Activated CD4-positive, alpha-beta T cell treated with anti-CD3 and anti-CD28 coated beads, Interleukin-2, Interleukin-4, amounts not matched to agents 100 ng/mL and 50 ng/mL, durations not matched to agents 16 hours and 8 hours (primary cell): ENCODE measurements at regions not wholly inside any gene's neighbourhood (a gene's known extent, or its start where the extent isn't known, plus 50 kb on each side); places are given as distances from the start of the nearest gene placed in this dataset.
"Not testable (repeated sequence)": the region's sequence is repeated elsewhere in the genome, so short reads cannot be mapped to it uniquely, and the experiment has no call there.

Experiments
- DNase-seq: peaks from one replicate; pipeline ENCODE4 v3.0.0-alpha.2; 2020; ENCODE audit warnings: low spot score

- DNase-seq, result no peak
Measured at GRCh38 chr1:177891809-177892208, 78.0 kb downstream of the SEC16B start.

DNA sequence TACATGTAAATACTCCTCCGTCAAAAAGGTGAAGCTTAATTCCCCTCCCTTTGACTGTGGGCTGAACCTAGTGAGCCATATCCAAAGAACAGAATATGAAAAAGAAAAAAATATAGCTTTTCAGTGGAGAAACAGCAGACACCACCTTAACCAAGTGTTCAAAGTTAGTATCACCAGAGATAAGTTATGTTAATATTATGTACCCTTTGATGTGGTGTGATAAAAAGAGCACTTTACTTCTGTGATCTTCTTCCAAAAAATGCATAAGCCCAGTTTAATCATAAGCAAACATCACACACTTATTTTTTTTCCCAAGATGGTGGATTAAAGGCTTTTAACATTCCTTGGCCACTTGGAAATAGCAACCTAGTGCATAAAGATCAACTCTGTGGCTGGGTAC, 79.4 kb downstream of the SEC16B start:
- DNase-seq, result no peak

DNA sequence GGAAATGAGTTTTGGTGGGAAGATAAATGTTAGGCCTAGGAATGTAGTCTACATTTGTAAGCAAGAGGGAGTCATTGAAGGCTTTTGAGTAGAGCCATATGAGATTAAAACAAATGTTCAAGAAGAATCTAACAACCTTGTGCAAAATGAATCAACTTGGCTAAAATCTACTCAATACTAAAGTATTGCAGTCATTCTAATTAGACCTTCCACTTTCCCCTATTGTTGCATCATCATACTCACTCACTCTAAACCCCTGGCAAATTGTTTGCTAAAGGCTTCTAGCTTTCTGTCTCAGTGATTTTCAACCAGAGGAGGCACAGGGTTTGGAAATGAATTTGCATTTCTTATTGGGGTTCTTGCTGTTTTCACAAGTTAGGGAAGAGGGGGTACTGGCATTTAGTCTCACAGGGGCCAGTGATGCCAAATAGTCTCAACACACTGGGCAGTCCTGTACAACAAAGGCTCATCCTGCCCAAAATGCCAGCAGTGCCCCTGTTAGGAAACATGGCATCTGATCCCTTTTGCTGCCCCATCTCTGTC, 85.3 kb downstream of the SEC16B start:
- DNase-seq, result no peak

DNA sequence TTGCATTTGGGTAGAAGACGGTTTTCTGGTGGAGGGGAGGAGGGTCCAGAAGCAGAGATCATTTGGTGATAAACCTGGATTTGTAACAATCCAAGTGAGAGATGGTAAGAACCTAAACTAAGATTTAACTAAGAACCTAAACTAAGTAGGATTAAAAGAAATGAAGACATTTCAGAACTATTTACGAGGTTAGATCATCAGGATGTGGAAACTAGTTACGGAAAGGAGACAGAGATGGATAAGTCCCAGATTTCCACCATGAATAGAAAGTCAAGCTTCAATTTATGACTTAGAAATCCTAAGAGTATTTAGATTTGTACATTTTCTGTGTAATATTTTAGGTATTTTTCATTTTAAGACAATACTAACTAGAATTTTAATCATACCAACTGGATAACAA, 86.3 kb downstream of the SEC16B start:
- no peak for DNase-seq

- DNase-seq, result no peak
Measured at GRCh38 chr1:177880339-177880891, 89.4 kb downstream of the SEC16B start.

DNA sequence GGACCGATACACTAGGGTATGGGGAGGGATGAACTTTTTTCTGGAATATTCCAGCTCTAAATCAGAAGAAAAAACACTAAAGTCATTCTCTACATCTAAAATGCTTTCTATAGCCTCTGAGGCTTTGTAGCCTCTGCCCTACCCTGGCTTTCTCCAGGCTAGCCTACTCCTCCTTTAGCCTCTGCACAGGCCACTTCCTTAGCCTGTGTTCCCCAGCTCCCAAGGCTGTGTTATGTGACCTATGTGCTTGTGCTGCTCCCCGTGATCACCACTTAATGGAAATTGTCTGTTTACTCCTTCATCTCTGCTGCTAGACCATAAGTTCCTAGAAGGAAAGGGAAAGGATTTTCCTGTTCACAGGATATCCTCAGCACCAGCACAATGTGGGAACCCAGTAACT, 92.8 kb downstream of the SEC16B start:
- no peak for DNase-seq

DNA sequence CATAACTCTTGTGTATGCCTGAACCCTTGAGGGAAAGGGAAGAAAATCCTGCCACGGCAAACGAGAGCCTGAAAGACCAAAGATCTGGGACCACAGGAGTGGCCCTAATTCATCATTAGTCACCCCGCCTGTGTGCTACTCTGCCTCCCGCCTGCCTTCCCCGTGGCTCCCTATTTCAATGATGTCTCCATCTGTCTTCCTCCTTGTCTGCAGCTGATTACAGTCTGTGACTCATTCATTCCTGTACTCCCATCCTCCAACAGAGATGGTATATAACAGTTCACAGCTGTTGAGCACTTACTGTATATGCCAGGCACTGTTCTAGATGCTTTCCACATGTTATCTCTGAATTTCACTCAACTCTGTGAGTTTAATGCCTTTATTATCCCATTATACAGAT, 96.6 kb downstream of the SEC16B start:
- DNase-seq, result no peak

GRCh38 chr1:177872308-177872900, 97.5 kb downstream of the SEC16B start:
- no peak for DNase-seq

DNA sequence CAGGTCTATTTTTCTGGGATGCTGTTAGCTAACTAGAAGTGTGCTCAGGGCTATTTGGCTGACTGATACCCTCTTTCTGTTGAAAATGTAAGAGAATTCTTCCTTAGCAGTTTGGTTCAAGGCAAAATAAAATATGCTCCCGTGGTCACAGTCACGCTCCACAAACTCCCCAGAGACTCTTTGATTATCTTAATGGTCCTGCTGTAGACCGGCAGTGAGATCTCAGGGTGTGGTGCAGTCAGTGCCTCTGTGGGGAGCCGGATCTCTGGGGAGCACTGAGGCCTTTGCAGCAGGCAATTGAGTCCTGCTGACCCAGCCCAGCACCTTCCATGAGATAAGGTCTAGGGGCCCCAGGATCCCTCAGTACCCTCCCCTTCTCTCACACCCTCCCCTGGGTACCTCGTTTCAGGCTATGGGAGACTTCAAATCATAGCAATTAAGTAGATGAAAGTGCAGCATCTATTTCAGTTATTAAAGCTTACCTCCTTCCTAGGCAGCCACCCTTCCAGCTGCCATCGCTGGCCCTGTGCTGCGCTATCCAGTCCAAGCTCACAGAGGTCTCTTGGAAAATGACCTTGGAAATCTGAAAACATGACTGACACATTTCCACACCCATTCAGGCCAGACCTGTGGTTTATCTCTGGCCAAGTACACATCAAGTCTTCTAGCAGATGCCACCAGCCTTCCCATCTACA, 98.1 kb downstream of the SEC16B start:
- DNase-seq, result no peak

GRCh38 chr1:177869586-177869985, 100.3 kb downstream of the SEC16B start:
- no peak for DNase-seq

GRCh38 chr1:177869011-177869410, 100.8 kb downstream of the SEC16B start:
- DNase-seq, result not testable (repeated sequence)

DNA sequence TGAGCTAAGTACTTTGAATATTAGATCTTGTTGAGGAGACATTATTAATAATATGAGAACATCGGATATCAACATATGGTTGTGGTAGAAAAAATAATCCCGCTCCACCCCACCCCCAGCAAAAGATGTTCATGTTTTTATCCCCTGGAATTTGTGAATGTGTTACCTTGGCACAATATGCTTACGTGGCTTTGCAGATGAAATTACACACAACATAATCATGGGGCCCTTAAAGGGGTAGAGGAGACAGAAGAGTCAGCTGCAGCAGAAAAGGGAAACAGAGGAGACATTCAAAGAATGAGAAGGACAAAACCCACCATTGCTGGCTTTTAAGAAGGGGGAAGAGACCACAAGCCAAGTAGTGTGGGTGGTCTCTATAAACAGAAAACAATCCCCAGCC, 104.1 kb downstream of the SEC16B start:
- DNase-seq, result no peak

- DNase-seq, result no peak
Measured at GRCh38 chr1:177864538-177865305, 105.1 kb downstream of the SEC16B start.

GRCh38 chr1:177863796-177864195, 106.1 kb downstream of the SEC16B start:
- no peak for DNase-seq

DNA sequence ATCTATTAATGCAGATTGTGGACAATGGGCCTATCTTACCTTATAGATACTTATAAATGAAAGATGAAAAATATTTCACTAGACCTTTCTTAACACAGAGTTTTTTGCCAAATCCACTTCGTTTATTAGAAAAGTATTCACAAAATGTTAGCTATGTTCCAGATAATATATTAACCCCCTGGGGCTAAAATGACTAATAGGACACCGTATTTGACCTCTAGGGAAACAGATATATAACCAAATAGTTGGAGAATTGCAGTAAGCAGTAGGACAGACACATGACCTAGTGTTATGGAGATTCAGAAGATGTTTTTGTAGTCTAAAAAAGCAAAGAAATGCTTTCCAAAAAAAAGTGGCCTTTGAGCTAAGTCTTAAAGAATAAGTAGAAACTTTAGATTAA, 106.9 kb downstream of the SEC16B start:
- DNase-seq, result no peak

- DNase-seq, result no peak
Measured at GRCh38 chr1:177859572-177859971, 110.3 kb downstream of the SEC16B start.

DNA sequence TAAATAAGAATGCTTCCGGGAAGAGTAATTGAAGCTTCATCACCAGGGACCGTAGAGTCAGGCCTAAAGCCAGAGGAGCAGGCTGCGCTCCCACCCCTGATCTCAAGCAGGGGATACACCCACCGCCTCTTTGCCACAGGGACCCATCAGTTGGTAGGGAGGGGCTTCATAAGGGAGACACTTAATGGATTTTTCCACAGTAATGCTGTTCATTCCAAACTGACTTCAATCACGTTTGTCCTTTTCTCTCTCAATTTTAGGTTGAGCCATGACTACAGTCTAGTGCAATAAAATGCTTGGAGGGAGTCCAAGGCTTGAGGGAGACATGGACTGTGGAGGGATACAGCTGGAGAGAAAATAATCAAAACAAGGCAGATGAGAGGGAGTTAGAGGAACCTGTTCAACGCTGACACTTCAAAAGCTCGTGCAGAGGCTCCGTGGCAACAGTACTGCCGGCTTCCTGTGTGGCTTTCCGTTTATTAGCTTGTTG, 111.5 kb downstream of the SEC16B start:
- no peak for DNase-seq

- DNase-seq, result no peak
Measured at GRCh38 chr1:177857285-177857684, 112.6 kb downstream of the SEC16B start.

- no peak for DNase-seq
Measured at GRCh38 chr1:177854951-177855350, 114.9 kb downstream of the SEC16B start.

DNA sequence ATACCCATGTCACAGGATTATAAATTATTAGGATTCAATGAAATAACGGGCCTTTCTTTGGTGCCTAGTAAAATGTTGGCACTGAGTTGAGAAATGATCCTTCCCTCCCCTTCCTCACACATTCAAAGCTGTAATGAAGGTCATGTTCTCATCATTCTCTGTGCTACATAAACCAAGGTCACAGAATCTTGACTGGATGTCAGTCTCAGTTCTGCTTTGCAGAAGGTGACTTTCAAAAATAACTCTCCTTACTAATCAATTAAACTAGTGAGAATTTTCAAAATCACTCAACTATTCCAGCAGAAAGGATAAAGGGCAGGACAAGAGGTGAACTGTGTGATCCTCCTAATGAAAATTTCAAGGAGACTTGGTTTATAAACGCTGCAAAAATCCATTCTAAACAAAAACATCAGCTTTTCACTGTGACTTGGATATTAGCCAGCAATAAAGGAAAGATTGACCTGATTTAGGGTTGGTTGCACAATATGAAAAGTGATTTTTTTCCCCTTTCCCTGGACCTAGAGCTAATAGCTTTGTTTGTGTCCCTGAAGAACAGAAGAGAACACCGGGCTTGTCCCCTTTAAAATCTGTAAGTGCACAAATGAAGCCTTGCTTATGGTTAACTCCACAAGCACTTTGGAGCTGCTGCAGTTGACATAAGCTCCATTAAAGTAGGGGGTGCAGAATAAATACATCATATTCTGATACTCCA, 120.1 kb downstream of the SEC16B start:
- DNase-seq, result no peak

GRCh38 chr1:177849130-177849529, 120.7 kb downstream of the SEC16B start:
- DNase-seq, result no peak

DNA sequence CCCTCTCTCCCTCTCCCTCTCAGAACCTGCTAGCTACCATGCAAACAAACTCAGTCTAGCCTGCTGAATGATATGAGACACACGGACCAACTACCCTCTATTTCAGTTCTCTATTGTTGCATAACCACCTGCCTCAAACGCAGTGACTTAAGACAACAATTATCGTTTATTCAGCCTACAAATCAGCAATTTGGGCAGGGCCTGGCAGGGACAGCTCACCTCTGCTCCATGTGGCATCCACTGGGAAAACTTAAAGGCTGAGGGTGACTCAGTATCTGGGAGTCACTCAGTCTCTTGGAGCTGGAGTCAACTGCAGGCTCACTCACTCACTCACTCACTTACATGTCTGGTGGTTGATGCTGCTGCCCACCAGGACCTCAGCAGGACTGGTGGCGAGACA, 121.3 kb downstream of the SEC16B start:
- no peak for DNase-seq
